Neural progenitor cell (in vitro differentiated cells): ENCODE measurements at regions not wholly inside any gene's neighbourhood (a gene's known extent, or its start where the extent isn't known, plus 50 kb on each side); places are given as distances from the start of the nearest gene placed in this dataset.

Experiments used
- DNase-seq: peaks from one replicate; pipeline ENCODE4 v3.0.0-alpha.2; 2016; ENCODE audit warnings: low spot score
- H2AFZ ChIP-seq: fragments of 200-600 bp; sonication (generic); replicated peaks from 2 replicates; pipeline ENCODE4 v1.6.1; 2016; ENCODE audit warnings: antibody characterized with exemption
- H3F3A ChIP-seq: fragments of 200-600 bp; sonication (generic); 2 replicates; pipeline ENCODE4 v1.6.1; 2016; ENCODE audit warnings: antibody characterized with exemption, low read depth
- H3K27ac ChIP-seq: fragments of 200-600 bp; sonication (generic); 2 replicates; pipeline ENCODE4 v1.5.1; 2016; ENCODE audit warnings: mild to moderate bottlenecking
- H3K27me3 ChIP-seq: fragments of 200-600 bp; sonication (generic); 2 replicates; pipeline ENCODE4 v1.6.1; 2016; ENCODE audit warnings: mild to moderate bottlenecking, moderate library complexity
- H3K36me3 ChIP-seq: fragments of 200-600 bp; sonication (generic); 2 replicates; pipeline ENCODE4 v1.5.1; 2016
- H3K4me1 ChIP-seq: fragments of 200-600 bp; sonication (generic); 2 replicates; pipeline ENCODE4 v1.6.1; 2016; ENCODE audit warnings: mixed run types
- H3K4me2 ChIP-seq: fragments of 200-600 bp; sonication (generic); 2 replicates; pipeline ENCODE4 v1.6.1; 2016
- H3K4me3 ChIP-seq: fragments of 200-600 bp; sonication (generic); 2 replicates; pipeline ENCODE4 v1.5.1; 2016
- H3K79me2 ChIP-seq: fragments of 200-600 bp; sonication (generic); 2 replicates; pipeline ENCODE4 v1.6.1; 2016; ENCODE audit warnings: low read depth
- H3K9ac ChIP-seq: fragments of 200-600 bp; sonication (generic); 2 replicates; pipeline ENCODE4 v1.6.1; 2016
- H3K9me3 ChIP-seq: fragments of 200-600 bp; sonication (generic); 2 replicates; pipeline ENCODE4 v1.5.1; 2016; ENCODE audit warnings: low read depth
- H4K20me1 ChIP-seq: fragments of 200-600 bp; sonication (generic); 2 replicates; pipeline ENCODE4 v1.6.1; 2016; ENCODE audit warnings: low read depth
- H3K27ac Mint-ChIP-seq: 3 replicates; pipeline ENCODE4 v1.8.0; 2021; ENCODE audit warnings: mixed read lengths
- H3K27me3 Mint-ChIP-seq: 2 replicates; pipeline ENCODE4 v1.8.0; 2022; ENCODE audit warnings: low read depth, mild to moderate bottlenecking, inconsistent platforms, moderate library complexity, mixed read lengths; ENCODE audit not compliant: insufficient read depth
- H3K36me3 Mint-ChIP-seq: 3 replicates; pipeline ENCODE4 v1.8.0; 2021; ENCODE audit warnings: mixed read lengths
- H3K4me1 Mint-ChIP-seq: 3 replicates; pipeline ENCODE4 v1.8.0; 2021; ENCODE audit warnings: mixed read lengths
- H3K4me3 Mint-ChIP-seq: 3 replicates; pipeline ENCODE4 v1.8.0; 2021; ENCODE audit warnings: mild to moderate bottlenecking, moderate library complexity, mixed read lengths
- H3K9me3 Mint-ChIP-seq: 3 replicates; pipeline ENCODE4 v1.8.0; 2020; ENCODE audit warnings: mixed read lengths
- EZH2 ChIP-seq: fragments of 200-600 bp; sonication (generic); IDR thresholded peaks from 2 replicates; pipeline ENCODE4 v1.6.1; 2017; ENCODE audit warnings: antibody characterized with exemption, mild to moderate bottlenecking, moderate library complexity
- EZH2phosphoT487 ChIP-seq: fragments of 200-600 bp; sonication (generic); IDR thresholded peaks from 2 replicates; pipeline ENCODE4 v1.6.1; 2017; ENCODE audit warnings: antibody characterized with exemption
- TF ChIP-seq, protein P1 (sequence below): fragments of 200-600 bp; sonication (generic); IDR thresholded peaks from 2 replicates; pipeline ENCODE4 v1.5.1; 2017; ENCODE audit warnings: antibody characterized with exemption, mild to moderate bottlenecking

DNA sequence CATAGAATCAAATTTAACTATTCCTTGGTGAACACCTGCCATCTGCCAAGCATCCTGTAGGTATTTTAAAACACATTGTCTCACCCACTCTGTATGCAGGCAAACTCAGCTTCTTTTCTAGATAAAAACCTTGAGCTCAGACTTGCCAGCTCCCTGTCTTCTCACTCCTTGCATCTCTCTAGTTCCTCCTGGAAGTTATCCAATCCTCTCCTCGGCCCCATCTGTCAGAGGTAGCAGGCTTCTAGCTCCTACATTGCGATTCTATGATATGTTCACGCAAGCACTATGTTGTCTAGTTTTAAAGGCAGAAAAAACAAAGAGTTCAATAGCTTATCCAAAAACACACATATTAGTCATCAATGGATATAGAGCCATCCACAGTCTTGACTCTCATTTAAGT is 67.0 kb upstream of the APCDD1 start:
- Histone ChIP-seq H3K9ac (no peak overlapping the region), H3K4me3 (no peak overlapping the region), H3K4me1 (peaks cover 14% of the 10 kb centered on the region), H4K20me1 (no peaks in the 10 kb centered on the region), H3K27me3 (no peaks in the 10 kb centered on the region), H3K9me3 (no peaks in the 10 kb centered on the region), H3K27ac (no peak overlapping the region), H3F3A (no peaks in the 10 kb centered on the region), H3K4me2 (no peak overlapping the region), H2AFZ (no peak overlapping the region), H3K79me2 (no peaks in the 10 kb centered on the region), H3K36me3 (peaks cover 3% of the 10 kb centered on the region)
- Mint-ChIP-seq H3K4me3 (no peak overlapping the region), H3K27ac (no peak overlapping the region), H3K36me3 (peaks cover 4% of the 10 kb centered on the region), H3K27me3 (peaks cover 3% of the 10 kb centered on the region), H3K4me1 (peaks cover 21% of the 10 kb centered on the region), H3K9me3 (peaks cover 48% of the 10 kb centered on the region)
- no peak for DNase-seq
- TF ChIP-seq, protein P1, sequence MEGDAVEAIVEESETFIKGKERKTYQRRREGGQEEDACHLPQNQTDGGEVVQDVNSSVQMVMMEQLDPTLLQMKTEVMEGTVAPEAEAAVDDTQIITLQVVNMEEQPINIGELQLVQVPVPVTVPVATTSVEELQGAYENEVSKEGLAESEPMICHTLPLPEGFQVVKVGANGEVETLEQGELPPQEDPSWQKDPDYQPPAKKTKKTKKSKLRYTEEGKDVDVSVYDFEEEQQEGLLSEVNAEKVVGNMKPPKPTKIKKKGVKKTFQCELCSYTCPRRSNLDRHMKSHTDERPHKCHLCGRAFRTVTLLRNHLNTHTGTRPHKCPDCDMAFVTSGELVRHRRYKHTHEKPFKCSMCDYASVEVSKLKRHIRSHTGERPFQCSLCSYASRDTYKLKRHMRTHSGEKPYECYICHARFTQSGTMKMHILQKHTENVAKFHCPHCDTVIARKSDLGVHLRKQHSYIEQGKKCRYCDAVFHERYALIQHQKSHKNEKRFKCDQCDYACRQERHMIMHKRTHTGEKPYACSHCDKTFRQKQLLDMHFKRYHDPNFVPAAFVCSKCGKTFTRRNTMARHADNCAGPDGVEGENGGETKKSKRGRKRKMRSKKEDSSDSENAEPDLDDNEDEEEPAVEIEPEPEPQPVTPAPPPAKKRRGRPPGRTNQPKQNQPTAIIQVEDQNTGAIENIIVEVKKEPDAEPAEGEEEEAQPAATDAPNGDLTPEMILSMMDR = no peak
- no peak for TF ChIP-seq EZH2
- no peak for TF ChIP-seq EZH2phosphoT487

- Histone ChIP-seq H3F3A (no peaks in the 10 kb centered on the region), H3K79me2 (no peaks in the 10 kb centered on the region), H3K36me3 (peaks cover 3% of the 10 kb centered on the region), H3K4me2 (no peak overlapping the region), H3K9ac (no peak overlapping the region), H3K4me1 (peaks cover 14% of the 10 kb centered on the region), H4K20me1 (no peaks in the 10 kb centered on the region), H3K9me3 (no peaks in the 10 kb centered on the region), H3K4me3 (no peak overlapping the region), H3K27ac (no peak overlapping the region), H3K27me3 (no peaks in the 10 kb centered on the region), H2AFZ (no peak overlapping the region)
- TF ChIP-seq, protein P1 = no peak
- TF ChIP-seq EZH2 (no peak), EZH2phosphoT487 (no peak)
- no peak for DNase-seq
- Mint-ChIP-seq H3K27ac (no peak overlapping the region), H3K4me3 (no peak overlapping the region), H3K9me3 (peaks cover 56% of the 10 kb centered on the region), H3K4me1 (peaks cover 21% of the 10 kb centered on the region), H3K36me3 (peaks cover 8% of the 10 kb centered on the region), H3K27me3 (peaks cover 3% of the 10 kb centered on the region)
Observed at GRCh38 chr18:10388373-10388772, 66.1 kb upstream of the APCDD1 start.

- no peak overlapping the region for H3K27ac Mint-ChIP-seq
- H3F3A ChIP-seq = no peaks in the 10 kb centered on the region
- no peak overlapping the region for H2AFZ ChIP-seq
- TF ChIP-seq EZH2phosphoT487 = no peak
- TF ChIP-seq EZH2 = no peak
- TF ChIP-seq, protein P1 = no peak
- H3K4me3 Mint-ChIP-seq = no peak overlapping the region
- H3K4me3 ChIP-seq = no peak overlapping the region
- peaks cover 10% of the 10 kb centered on the region for H3K27me3 Mint-ChIP-seq
- peaks cover 81% of the 10 kb centered on the region for H3K9me3 Mint-ChIP-seq
- no peaks in the 10 kb centered on the region for H3K79me2 ChIP-seq
- H3K9ac ChIP-seq = no peak overlapping the region
- H4K20me1 ChIP-seq = no peaks in the 10 kb centered on the region
- H3K4me1 ChIP-seq = peaks cover 2% of the 10 kb centered on the region
- H3K9me3 ChIP-seq = no peaks in the 10 kb centered on the region
- no peak overlapping the region for H3K4me2 ChIP-seq
- H3K27me3 ChIP-seq = no peaks in the 10 kb centered on the region
- peaks cover 10% of the 10 kb centered on the region for H3K36me3 Mint-ChIP-seq
- no peak for DNase-seq
- peaks cover 10% of the 10 kb centered on the region for H3K4me1 Mint-ChIP-seq
- peaks cover 3% of the 10 kb centered on the region for H3K36me3 ChIP-seq
- H3K27ac ChIP-seq = no peak overlapping the region
Observed at GRCh38 chr18:10391506-10391905, 62.9 kb upstream of the APCDD1 start.
